Lung (tissue), 11 donors: ENCODE measurements at regions not wholly inside any gene's neighbourhood (a gene's known extent, or its start where the extent isn't known, plus 50 kb on each side); places are given as distances from the start of the nearest gene placed in this dataset.

ENCODE experiments used
- ATAC-seq: fragments of 200-7000 bp; cut with Tn5 transposase; one replicate; pipeline ENCODE4 v1.9.1; 2020; ENCODE audit warnings: moderate number of reproducible peaks; ENCODE audit not compliant: insufficient read depth, low FRiP score
- DNase-seq, 3 donors: peaks; one replicate each; pipeline ENCODE4 v3.0.0-alpha.2; 2013 to 2017
- H3K27ac ChIP-seq, 2 donors: one replicate each; pipeline ENCODE4 v1.5.1; 2013; ENCODE audit warnings: mild to moderate bottlenecking in 2 of 2, moderate library complexity in 2 of 2, control low read depth in 1 of 2, inconsistent platforms in 1 of 2, low read depth in 1 of 2, low read length in 1 of 2
- H3K27me3 ChIP-seq, 3 donors: one replicate each; pipeline ENCODE4 v1.5.1; 2013; ENCODE audit warnings: low read length in 2 of 3; ENCODE audit not compliant: control insufficient read depth in 3 of 3, insufficient read depth in 3 of 3
- H3K36me3 ChIP-seq, 4 donors: one replicate each; pipeline ENCODE4 v1.5.1; 2013; ENCODE audit warnings: low read length in 4 of 4, mild to moderate bottlenecking in 1 of 4, moderate library complexity in 1 of 4; ENCODE audit not compliant: control insufficient read depth in 4 of 4, insufficient read depth in 4 of 4
- H3K4me1 ChIP-seq, 5 donors: one replicate each; pipeline ENCODE4 v1.5.1; 2013; ENCODE audit warnings: low read length in 5 of 5, mild to moderate bottlenecking in 2 of 5, moderate library complexity in 1 of 5; ENCODE audit not compliant: control insufficient read depth in 5 of 5, insufficient read depth in 5 of 5
- H3K4me3 ChIP-seq: one replicate; pipeline ENCODE4 v1.5.1; 2013; ENCODE audit warnings: mild to moderate bottlenecking, control low read depth, moderate library complexity
- H3K9ac ChIP-seq, 2 donors: one replicate each; pipeline ENCODE4 v1.5.1; 2013; ENCODE audit warnings: low read length in 2 of 2, control low read depth in 1 of 2; ENCODE audit not compliant: insufficient read depth in 1 of 2
- H3K9me3 ChIP-seq, 4 donors: one replicate each; pipeline ENCODE4 v1.5.1; 2013; ENCODE audit warnings: low read length in 3 of 4, mild to moderate bottlenecking in 1 of 4, moderate library complexity in 1 of 4; ENCODE audit not compliant: control insufficient read depth in 4 of 4, insufficient read depth in 3 of 4
- WGBS, 2 donors: extraction: QIAGEN DNeasy Blood & Tissue Kit; methylation state at CpG; one replicate each; pipeline ENCODE4 v1.1.7; 2013; 5-methylcytosine and 5-hydroxymethylcytosine counted together
- TF ChIP-seq, protein P1 (sequence below): IDR thresholded peaks from 2 replicates; pipeline ENCODE4 v1.5.1; 2012; ENCODE audit warnings: mild to moderate bottlenecking; ENCODE audit errors: control extremely low read depth, extremely low read depth
- donor health status: control.
- donor health status: control.
- donor health status: Bipolar disorder and iron deficiency.
- donor health status: healthy.
- donor health status: DM: yes; HTN: yes; CAD: no.

DNA sequence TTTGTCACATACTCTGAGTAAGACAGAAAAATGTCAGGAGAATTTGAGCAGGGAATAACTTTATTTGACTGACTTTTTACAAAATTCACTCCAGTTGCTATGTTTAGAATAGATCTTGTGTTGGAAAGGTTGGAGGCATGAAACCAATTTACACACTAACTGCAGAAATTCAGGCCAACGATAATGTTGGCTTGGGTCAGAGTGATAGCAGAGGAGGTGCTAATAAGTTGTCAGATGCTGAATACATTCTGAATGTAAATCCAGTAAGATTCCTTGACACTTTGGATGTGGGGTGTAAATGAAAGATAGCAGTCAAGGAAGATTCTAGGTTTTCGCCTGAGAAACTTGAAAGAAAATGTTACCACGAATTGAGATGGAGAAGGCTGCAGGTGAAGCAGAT lies 502.5 kb upstream of the GHITM start:
- WGBS, 2 donors: 82 to 89% methylated on average over 3 of the region's 3 CpGs

DNA sequence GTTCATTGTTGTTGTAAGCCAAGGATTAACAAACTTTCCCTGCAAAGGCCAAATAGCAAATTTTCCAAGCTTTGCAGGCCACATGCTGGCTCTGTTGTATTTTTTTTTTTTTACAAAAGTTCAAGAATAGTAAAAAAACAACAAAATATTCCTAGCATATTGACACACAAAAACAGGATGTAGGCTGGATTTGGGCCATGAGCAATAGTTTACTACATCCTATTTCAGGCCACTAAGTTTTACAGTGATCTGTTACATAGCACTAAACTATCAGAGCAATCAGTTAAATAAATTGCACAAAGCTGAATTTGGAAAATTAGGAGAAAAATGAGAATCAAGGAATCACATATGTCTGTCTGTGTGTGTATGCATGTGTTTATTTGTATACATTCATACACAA lies 491.8 kb upstream of the GHITM start:
- H3K4me1 ChIP-seq: peaks cover 0 to 6% (median 3%) of the 10 kb centered on the region in 5 donors
- no peaks in the 10 kb centered on the region for H3K27me3 ChIP-seq
- DNase-seq (peak in 2 of 3 donors; percentile 7 to 32), ATAC-seq (no peak)
- no peak overlapping the region for H3K4me3 ChIP-seq
- no peak overlapping the region for H3K27ac ChIP-seq
- no peaks in the 10 kb centered on the region for H3K36me3 ChIP-seq
- no peak overlapping the region for H3K9ac ChIP-seq
- no peaks in the 10 kb centered on the region for H3K9me3 ChIP-seq
- TF ChIP-seq, protein P1, sequence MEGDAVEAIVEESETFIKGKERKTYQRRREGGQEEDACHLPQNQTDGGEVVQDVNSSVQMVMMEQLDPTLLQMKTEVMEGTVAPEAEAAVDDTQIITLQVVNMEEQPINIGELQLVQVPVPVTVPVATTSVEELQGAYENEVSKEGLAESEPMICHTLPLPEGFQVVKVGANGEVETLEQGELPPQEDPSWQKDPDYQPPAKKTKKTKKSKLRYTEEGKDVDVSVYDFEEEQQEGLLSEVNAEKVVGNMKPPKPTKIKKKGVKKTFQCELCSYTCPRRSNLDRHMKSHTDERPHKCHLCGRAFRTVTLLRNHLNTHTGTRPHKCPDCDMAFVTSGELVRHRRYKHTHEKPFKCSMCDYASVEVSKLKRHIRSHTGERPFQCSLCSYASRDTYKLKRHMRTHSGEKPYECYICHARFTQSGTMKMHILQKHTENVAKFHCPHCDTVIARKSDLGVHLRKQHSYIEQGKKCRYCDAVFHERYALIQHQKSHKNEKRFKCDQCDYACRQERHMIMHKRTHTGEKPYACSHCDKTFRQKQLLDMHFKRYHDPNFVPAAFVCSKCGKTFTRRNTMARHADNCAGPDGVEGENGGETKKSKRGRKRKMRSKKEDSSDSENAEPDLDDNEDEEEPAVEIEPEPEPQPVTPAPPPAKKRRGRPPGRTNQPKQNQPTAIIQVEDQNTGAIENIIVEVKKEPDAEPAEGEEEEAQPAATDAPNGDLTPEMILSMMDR: no peak

More for the DNA sequence above, 502.5 kb upstream of the GHITM start:
- DNase-seq (no peak), ATAC-seq (no peak)
- no peaks in the 10 kb centered on the region for H3K9me3 ChIP-seq
- H3K4me3 ChIP-seq: no peak overlapping the region
- no peak overlapping the region for H3K27ac ChIP-seq
- H3K36me3 ChIP-seq: no peaks in the 10 kb centered on the region
- no peak overlapping the region for H3K9ac ChIP-seq
- no peaks in the 10 kb centered on the region for H3K4me1 ChIP-seq
- TF ChIP-seq, protein P1: no peak
- H3K27me3 ChIP-seq: no peaks in the 10 kb centered on the region

DNA sequence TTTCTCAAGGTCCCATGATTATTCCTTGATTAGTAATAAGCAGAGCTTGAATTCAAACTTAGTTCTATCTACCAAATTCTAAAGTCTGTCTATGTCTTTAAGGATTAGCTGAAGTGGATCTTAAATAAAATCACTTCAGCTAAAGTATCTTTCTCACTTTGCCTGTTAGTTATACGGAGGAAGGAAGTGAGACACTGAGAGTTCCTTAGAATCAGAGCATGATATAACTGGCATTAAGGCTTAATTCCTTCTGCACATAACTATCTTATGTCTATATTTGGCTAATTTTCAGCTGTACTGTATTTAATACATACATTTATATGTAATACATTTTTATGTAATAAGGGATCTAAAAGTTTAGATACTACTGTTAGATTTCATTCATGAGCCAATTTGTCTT lies 491.1 kb upstream of the GHITM start:
- Histone ChIP-seq H3K36me3 (no peaks in the 10 kb centered on the region), H3K9me3 (no peaks in the 10 kb centered on the region), H3K9ac (no peak overlapping the region), H3K4me3 (no peak overlapping the region), H3K27ac (no peak overlapping the region), H3K4me1 (peaks cover 0 to 6% (median 3%) of the 10 kb centered on the region in 5 donors), H3K27me3 (no peaks in the 10 kb centered on the region)
- ATAC-seq (no peak), DNase-seq (no peak)
- TF ChIP-seq, protein P1: no peak
- 23 to 30% methylated on average over 1 of the region's 1 CpG for WGBS, 2 donors

DNA sequence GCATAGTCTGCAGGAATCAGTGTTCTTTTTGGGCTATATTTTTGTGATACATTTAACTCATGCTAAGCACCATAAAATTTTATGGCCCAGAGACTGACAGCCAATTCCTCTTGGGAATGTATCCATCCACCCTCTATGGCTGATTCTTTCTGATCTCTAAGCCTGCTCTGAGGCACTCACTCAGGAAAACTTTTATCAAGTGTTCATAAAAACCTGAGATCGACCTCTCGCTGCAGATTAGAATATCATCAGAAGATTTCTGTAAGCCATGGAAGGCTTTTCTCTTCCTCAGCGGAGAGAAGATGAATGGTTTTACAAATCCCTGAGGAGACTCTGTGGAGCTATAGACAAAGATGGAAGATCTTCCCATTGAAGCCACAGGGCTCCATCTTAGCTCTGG lies 489.8 kb upstream of the GHITM start:
- no peak for ATAC-seq
- H3K9me3 ChIP-seq: peaks cover 0 to under 1% (median 0%) of the 10 kb centered on the region in 4 donors
- H3K27ac ChIP-seq: no peak overlapping the region
- TF ChIP-seq, protein P1: no peak
- no peak for DNase-seq
- H3K36me3 ChIP-seq: no peaks in the 10 kb centered on the region
- peaks cover 0 to 6% (median 3%) of the 10 kb centered on the region in 5 donors for H3K4me1 ChIP-seq
- H3K4me3 ChIP-seq: no peak overlapping the region
- WGBS, 2 donors: 88 to 92% methylated on average over 3 of the region's 3 CpGs
- no peak overlapping the region for H3K9ac ChIP-seq
- H3K27me3 ChIP-seq: no peaks in the 10 kb centered on the region
